ENCODE measurements at regions not wholly inside any gene's neighbourhood (a gene's known extent, or its start where the extent isn't known, plus 50 kb on each side); places are given as distances from the start of the nearest gene placed in this dataset.

- ChIA-PET CTCF (interaction anchor here (0.6 to 7.0 kb wide), 10 partner anchors 9 to 259 kb away, joined by 3 to 63 read pairs (median 6); no protein-coding TSS in a partner anchor), POLR2A (no interaction called here)
- no peaks in the 10 kb centered on the region for H3K36me3 ChIP-seq (ENCODE audit: control insufficient read depth in 2 of 2, insufficient read depth in 1 of 2, low read length in 2 of 2)
- no peaks in the 10 kb centered on the region for H3K9me3 ChIP-seq (ENCODE audit: control insufficient read depth, insufficient read depth, low read depth, low read length)
- no peak for TF ChIP-seq ZNF548 (tag by site-specific recombination; IDR thresholded peaks at IDR 0.05)
- TF ChIP-seq PATZ1 (tag by site-specific recombination; IDR thresholded peaks at IDR 0.05): no peak
- TF ChIP-seq ZEB2 (tag by site-specific recombination; IDR thresholded peaks at IDR 0.05): no peak
- TF ChIP-seq ZNF416 (tag by site-specific recombination; IDR thresholded peaks at IDR 0.05): no peak
- TF ChIP-seq ZNF658 (tag by site-specific recombination; IDR thresholded peaks at IDR 0.05): no peak
- no peak for TF ChIP-seq ZNF48 (tag by site-specific recombination; IDR thresholded peaks at IDR 0.05)
- no peak for TF ChIP-seq ZNF596 (tag by site-specific recombination; IDR thresholded peaks at IDR 0.05)
- TF ChIP-seq ZFP37 (tag by site-specific recombination; IDR thresholded peaks at IDR 0.05): no peak
- TF ChIP-seq TCF7L2 (IDR thresholded peaks at IDR 0.05; ENCODE audit: borderline replicate concordance, low read depth, low read length): no peak
- TF ChIP-seq ZNF514 (tag by site-specific recombination; IDR thresholded peaks at IDR 0.05): no peak
- no peak for TF ChIP-seq ZNF140 (tag by site-specific recombination; IDR thresholded peaks at IDR 0.05)
- TF ChIP-seq ZNF169 (tag by site-specific recombination; IDR thresholded peaks at IDR 0.05): no peak
- no peak for TF ChIP-seq ZNF639 (tag by site-specific recombination; IDR thresholded peaks at IDR 0.05)
- no peak for TF ChIP-seq ZNF366 (tag by site-specific recombination; conservative IDR thresholded peaks at IDR 0.05)
- no peak for TF ChIP-seq ZNF488 (tag by site-specific recombination; IDR thresholded peaks at IDR 0.05)
- TF ChIP-seq ZNF791 (tag by site-specific recombination; IDR thresholded peaks at IDR 0.05): no peak
- no peak for TF ChIP-seq ZNF423 (tag by site-specific recombination; IDR thresholded peaks at IDR 0.05)
- no peak for TF ChIP-seq ZFP41 (tag by site-specific recombination; IDR thresholded peaks at IDR 0.05; ENCODE audit: borderline replicate concordance)
- no peak for TF ChIP-seq GFI1B (tag by site-specific recombination; IDR thresholded peaks at IDR 0.05)
- TF ChIP-seq ZNF747 (tag by site-specific recombination; IDR thresholded peaks at IDR 0.05): no peak
- H3K27ac ChIP-seq (ENCODE audit: extremely low read depth, low read depth, low read length): no peak overlapping the region
- no peaks in the 10 kb centered on the region for H3K4me1 ChIP-seq (ENCODE audit: control insufficient read depth, insufficient read depth, low read length)
- no peak overlapping the region for H3K4me3 ChIP-seq (ENCODE audit: low read depth, low read length)
These were observed 171.1 kb upstream of the CXCL13 start for GRCh38 chr4:77434299-77435092.

- CTCF ChIA-PET: no interaction called here
- Histone ChIP-seq H3K36me3 (ENCODE audit: control insufficient read depth in 2 of 2, insufficient read depth in 1 of 2, low read length in 2 of 2) (no peaks in the 10 kb centered on the region), H3K9me3 (ENCODE audit: control insufficient read depth, insufficient read depth, low read depth, low read length) (no peaks in the 10 kb centered on the region), H3K4me3 (ENCODE audit: low read depth, low read length) (no peak overlapping the region), H3K27ac (ENCODE audit: extremely low read depth, low read depth, low read length) (no peak overlapping the region), H3K4me1 (ENCODE audit: control insufficient read depth, insufficient read depth, low read length) (no peaks in the 10 kb centered on the region)
- POLR2A ChIA-PET: no interaction called here
- TF ChIP-seq ZNF585B (tag by site-specific recombination; IDR thresholded peaks at IDR 0.05) (no peak), ZNF654 (tag by site-specific recombination; IDR thresholded peaks at IDR 0.05; ENCODE audit: low read depth) (no peak), ZNF449 (tag by site-specific recombination; IDR thresholded peaks at IDR 0.05) (no peak), ZFP41 (tag by site-specific recombination; IDR thresholded peaks at IDR 0.05; ENCODE audit: borderline replicate concordance) (no peak), ZNF140 (tag by site-specific recombination; IDR thresholded peaks at IDR 0.05) (no peak), ZNF2 (tag by site-specific recombination; IDR thresholded peaks at IDR 0.05) (no peak), YY1 (tag by site-specific recombination; IDR thresholded peaks at IDR 0.05) (no peak), ZFHX2 (tag by site-specific recombination; conservative IDR thresholded peaks at IDR 0.05) (no peak), PRDM1 (tag by site-specific recombination; IDR thresholded peaks at IDR 0.05) (no peak), OVOL3 (tag by site-specific recombination; IDR thresholded peaks at IDR 0.05) (no peak), MZF1 (tag by site-specific recombination; IDR thresholded peaks at IDR 0.05; ENCODE audit: borderline replicate concordance) (no peak), PBX3 (CRISPR knock-in tag; IDR thresholded peaks at IDR 0.05) (no peak)
These were observed 168.5 kb upstream of the CXCL13 start for GRCh38 chr4:77437079-77437478.
